Lower leg skin (tissue), 4 donors: ENCODE measurements at regions not wholly inside any gene's neighbourhood (a gene's known extent, or its start where the extent isn't known, plus 50 kb on each side); places are given as distances from the start of the nearest gene placed in this dataset.

ENCODE experiments used
- DNase-seq, 2 donors: peaks; one replicate each; pipeline ENCODE4 v3.0.0-alpha.2; 2019; ENCODE audit warnings: low spot score in 2 of 2
- H3K4me3 ChIP-seq: fragments of 200-600 bp; sonication (generic); 2 replicates; pipeline ENCODE4 v1.5.1; 2017; ENCODE audit warnings: mild to moderate bottlenecking, low read depth; ENCODE audit not compliant: poor library complexity, severe bottlenecking
- POLR2A ChIP-seq, 2 donors: fragments of 450-650 bp; IDR thresholded peaks; one replicate each; pipeline ENCODE4 v1.6.1; 2016 to 2017; ENCODE audit warnings: antibody characterized with exemption in 2 of 2, mild to moderate bottlenecking in 1 of 2, moderate library complexity in 1 of 2
- WGBS, 2 donors: methylation state at CpG; one replicate each; pipeline ENCODE4 v1.1.5; 2018; 5-methylcytosine and 5-hydroxymethylcytosine counted together
- intact Hi-C: fragments of 100-400 bp; cut with DNase I; formaldehyde crosslinking; loops from one replicate; pipeline ENCODE4 v1.15.0; 2023; ENCODE audit warnings: low total_unique reads
- TF ChIP-seq, protein P1 (sequence below), 3 donors: fragments of 450-650 bp; IDR thresholded peaks; one replicate each; pipeline ENCODE4 v1.5.1; 2016; ENCODE audit warnings: antibody characterized with exemption in 3 of 3, mild to moderate bottlenecking in 3 of 3, moderate library complexity in 2 of 3

- no peak for TF ChIP-seq POLR2A (IDR thresholded peaks at IDR 0.05)
- H3K4me3 ChIP-seq, result no peak overlapping the region
- no peak for DNase-seq
- intact Hi-C loops, result no loop called here
- WGBS, 2 donors, result 73 to 92% methylated on average over 5 of the region's 5 CpGs
These were observed 202.8 kb upstream of the CITED2 start for GRCh38 chr6:139577124-139577762.

DNA sequence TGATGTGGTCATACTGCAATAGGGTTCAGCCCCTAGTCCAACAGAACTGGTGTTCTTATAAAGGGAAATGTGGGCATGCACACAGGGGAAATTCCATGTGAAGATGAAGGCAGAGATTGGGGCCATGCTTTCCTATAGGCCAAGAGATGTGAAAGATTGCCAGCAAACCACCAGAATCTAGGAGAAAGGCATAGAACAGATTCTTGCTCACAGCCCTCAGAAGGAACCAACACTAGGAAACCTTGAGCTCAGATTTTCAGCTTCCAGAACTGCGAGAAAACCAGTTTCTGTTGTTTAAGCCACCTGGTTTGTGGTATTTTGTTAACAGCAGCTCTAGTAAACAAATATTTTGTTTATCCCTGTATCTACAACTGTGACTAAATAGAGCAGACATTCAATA lies 197.6 kb upstream of the CITED2 start:
- DNase-seq, result no peak
- intact Hi-C loops, result no loop called here
- TF ChIP-seq POLR2A (IDR thresholded peaks at IDR 0.05), result no peak
- TF ChIP-seq, protein P1, sequence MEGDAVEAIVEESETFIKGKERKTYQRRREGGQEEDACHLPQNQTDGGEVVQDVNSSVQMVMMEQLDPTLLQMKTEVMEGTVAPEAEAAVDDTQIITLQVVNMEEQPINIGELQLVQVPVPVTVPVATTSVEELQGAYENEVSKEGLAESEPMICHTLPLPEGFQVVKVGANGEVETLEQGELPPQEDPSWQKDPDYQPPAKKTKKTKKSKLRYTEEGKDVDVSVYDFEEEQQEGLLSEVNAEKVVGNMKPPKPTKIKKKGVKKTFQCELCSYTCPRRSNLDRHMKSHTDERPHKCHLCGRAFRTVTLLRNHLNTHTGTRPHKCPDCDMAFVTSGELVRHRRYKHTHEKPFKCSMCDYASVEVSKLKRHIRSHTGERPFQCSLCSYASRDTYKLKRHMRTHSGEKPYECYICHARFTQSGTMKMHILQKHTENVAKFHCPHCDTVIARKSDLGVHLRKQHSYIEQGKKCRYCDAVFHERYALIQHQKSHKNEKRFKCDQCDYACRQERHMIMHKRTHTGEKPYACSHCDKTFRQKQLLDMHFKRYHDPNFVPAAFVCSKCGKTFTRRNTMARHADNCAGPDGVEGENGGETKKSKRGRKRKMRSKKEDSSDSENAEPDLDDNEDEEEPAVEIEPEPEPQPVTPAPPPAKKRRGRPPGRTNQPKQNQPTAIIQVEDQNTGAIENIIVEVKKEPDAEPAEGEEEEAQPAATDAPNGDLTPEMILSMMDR (IDR thresholded peaks at IDR 0.05), result no peak
- H3K4me3 ChIP-seq, result no peak overlapping the region
- WGBS, 2 donors, result 88 to 97% methylated on average over 1 of the region's 1 CpG

DNA sequence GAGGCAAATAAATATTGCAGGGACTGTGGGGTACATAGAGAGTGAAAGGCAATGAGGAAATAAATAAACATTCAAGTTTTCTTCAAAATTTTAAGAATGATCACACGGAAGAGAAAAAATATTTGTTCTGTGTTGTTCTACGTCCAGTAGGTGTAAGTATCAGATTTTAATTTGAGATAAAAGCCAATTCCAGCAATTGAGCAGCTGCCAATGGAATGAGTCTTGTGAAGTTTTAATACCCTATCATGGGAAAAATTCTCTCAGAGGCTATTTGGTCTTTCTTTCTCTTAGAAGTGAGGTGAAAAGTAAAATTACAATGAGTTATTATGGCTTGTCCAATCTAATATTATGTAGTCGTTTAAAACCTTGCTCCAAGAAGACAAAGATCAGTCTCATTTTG lies 195.7 kb upstream of the CITED2 start:
- intact Hi-C loops, result no loop called here
- DNase-seq, result no peak
- H3K4me3 ChIP-seq, result no peak overlapping the region
- WGBS, 2 donors, result 84 to 86% methylated on average over 3 of the region's 3 CpGs
- TF ChIP-seq, protein P1 (IDR thresholded peaks at IDR 0.05), result no peak

- 73 to 81% methylated on average over 4 of the region's 4 CpGs for WGBS, 2 donors
- no peak for TF ChIP-seq POLR2A (IDR thresholded peaks at IDR 0.05)
- TF ChIP-seq, protein P1 (IDR thresholded peaks at IDR 0.05), result no peak
- no peak overlapping the region for H3K4me3 ChIP-seq
- DNase-seq, result no peak
- intact Hi-C loops, result no loop called here
These were observed 195.1 kb upstream of the CITED2 start for GRCh38 chr6:139569566-139569965.

DNA sequence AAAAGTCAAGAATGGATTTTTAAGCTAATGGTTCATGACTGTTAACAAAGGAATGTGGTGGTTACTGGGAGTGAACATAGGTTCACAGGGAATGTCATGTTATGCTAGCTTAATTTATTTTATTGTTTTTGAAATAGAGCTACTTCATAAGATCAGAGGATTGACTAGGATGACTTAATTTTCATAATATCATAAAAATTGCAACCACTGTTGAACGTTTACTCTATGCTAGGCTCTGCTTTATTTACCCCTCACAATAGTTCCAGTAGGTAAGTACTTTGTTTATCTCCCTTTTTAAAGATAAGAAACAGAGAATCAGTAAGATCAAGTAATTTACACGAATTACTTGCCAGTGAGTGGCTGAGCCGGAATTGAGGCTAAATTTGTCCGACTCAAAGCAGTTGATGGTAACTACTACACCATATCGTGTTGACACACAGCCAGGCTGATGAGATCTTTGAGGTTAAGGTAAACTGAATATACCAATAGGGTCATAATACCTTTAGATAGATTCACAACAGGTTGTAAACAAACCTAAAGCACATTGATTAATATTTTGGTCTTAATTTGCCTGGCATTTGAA lies 194.6 kb upstream of the CITED2 start:
- WGBS, 2 donors, result 61 to 67% methylated on average over 5 of the region's 5 CpGs
- intact Hi-C loops, result no loop called here
- no peak overlapping the region for H3K4me3 ChIP-seq
- TF ChIP-seq POLR2A (IDR thresholded peaks at IDR 0.05), result no peak
- TF ChIP-seq, protein P1 (IDR thresholded peaks at IDR 0.05), result no peak
- no peak for DNase-seq

DNA sequence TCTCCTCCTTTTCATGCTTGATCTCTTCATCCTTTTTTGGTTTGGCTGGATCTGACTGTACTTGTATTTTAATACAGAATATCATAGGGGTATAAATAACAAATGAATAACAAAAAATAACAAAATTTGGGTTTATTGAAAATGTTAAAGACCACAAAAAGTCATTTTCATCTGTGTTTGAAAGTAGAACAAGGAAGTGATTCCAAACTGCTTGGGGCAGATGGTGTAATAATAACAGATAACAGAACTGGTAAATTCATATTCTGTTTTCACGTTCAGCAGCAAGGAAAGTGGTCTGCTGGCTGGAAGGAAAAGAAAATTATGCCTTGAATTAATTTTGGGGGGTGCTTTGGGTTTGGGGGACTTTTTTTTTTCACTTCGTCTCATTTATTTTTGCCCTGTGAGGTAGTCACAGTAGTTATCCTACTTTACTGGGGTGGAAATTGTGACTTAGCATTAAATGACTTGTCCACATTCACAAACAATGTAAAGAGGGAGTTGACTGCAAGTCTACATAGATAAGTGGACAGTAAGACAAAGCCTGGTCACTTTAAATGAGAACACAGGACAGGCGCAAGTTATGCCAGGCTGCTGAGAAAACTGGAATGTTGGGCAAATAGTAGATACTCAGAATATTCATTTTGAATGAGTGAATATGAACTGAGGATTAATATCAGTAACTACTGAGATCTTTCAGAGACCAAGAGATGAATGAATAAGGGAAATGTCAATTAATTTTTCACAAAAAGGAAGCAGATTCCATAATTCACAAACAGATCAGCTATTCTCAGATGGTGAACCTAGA lies 193.9 kb upstream of the CITED2 start:
- H3K4me3 ChIP-seq, result no peak overlapping the region
- TF ChIP-seq, protein P1 (IDR thresholded peaks at IDR 0.05), result no peak
- no peak for TF ChIP-seq POLR2A (IDR thresholded peaks at IDR 0.05)
- 78 to 80% methylated on average over 3 of the region's 3 CpGs for WGBS, 2 donors
- DNase-seq, result no peak
- intact Hi-C loops, result no loop called here
